CD4-positive, alpha-beta T cell (primary cell): ENCODE measurements at regions not wholly inside any gene's neighbourhood (a gene's known extent, or its start where the extent isn't known, plus 50 kb on each side); places are given as distances from the start of the nearest gene placed in this dataset.
"Not testable (repeated sequence)": the region's sequence is repeated elsewhere in the genome, so short reads cannot be mapped to it uniquely, and the experiment has no call there.

Source experiments
- ATAC-seq: fragments of 200-7000 bp; cut with Tn5 transposase; one replicate; pipeline ENCODE4 v1.10.0; 2022; ENCODE audit warnings: mild to moderate bottlenecking; ENCODE audit not compliant: poor library complexity
- CTCF ChIA-PET: fragments of 350-600 bp; sonication (Branson Sonifier 250); formaldehyde crosslinking; loops from one replicate; lab custom pipeline; 2021; ENCODE audit warnings: antibody characterized with exemption, inconsistent platforms; lab: Charles Lee
- POLR2A ChIA-PET: fragments of 350-600 bp; sonication (Branson Sonifier 250); formaldehyde crosslinking; loops from one replicate; lab custom pipeline; 2021; ENCODE audit warnings: antibody characterized with exemption, inconsistent platforms; lab: Charles Lee
- DNase-seq, 14 experiments: peaks; one replicate each; pipeline ENCODE4 v3.0.0-alpha.2; 2013 to 2020; ENCODE audit warnings: mixed read lengths in 2 of 14
- H3K27ac ChIP-seq, 2 donors: one replicate each; pipeline versions ENCODE4 v1.5.1 to v1.7.0; 2013; ENCODE audit warnings: low read length in 2 of 2, low read depth in 1 of 2, mild to moderate bottlenecking in 1 of 2
- H3K27me3 ChIP-seq, 2 experiments: 1 replicate in 1 of 2; 2 replicates in 1 of 2; pipeline versions ENCODE4 v1.6.1 to v1.7.0; 2013; ENCODE audit warnings: low read length in 2 of 2, control low read depth in 1 of 2, mild to moderate bottlenecking in 1 of 2, moderate library complexity in 1 of 2; ENCODE audit not compliant: insufficient read depth in 2 of 2, control insufficient read depth in 1 of 2
- H3K36me3 ChIP-seq: one replicate; pipeline ENCODE4 v1.6.1; 2013; ENCODE audit warnings: low read length, control low read depth; ENCODE audit not compliant: insufficient read depth
- H3K4me1 ChIP-seq: one replicate; pipeline ENCODE4 v1.6.1; 2013; ENCODE audit warnings: low read length, control low read depth; ENCODE audit not compliant: insufficient read depth
- H3K4me3 ChIP-seq: one replicate; pipeline ENCODE4 v1.5.1; 2013; ENCODE audit warnings: mild to moderate bottlenecking, low read length, moderate library complexity
- H3K9me3 ChIP-seq, 2 experiments: 1 replicate in 1 of 2; 2 replicates in 1 of 2; pipeline versions ENCODE4 v1.6.1 to v1.7.0; 2013; ENCODE audit warnings: low read length in 2 of 2, mild to moderate bottlenecking in 2 of 2, control low read depth in 1 of 2, moderate library complexity in 1 of 2; ENCODE audit not compliant: control insufficient read depth in 1 of 2, insufficient read depth in 1 of 2
- H3K27ac Mint-ChIP-seq: one replicate; pipeline ENCODE4 v1.8.0; 2020; ENCODE audit warnings: mixed read lengths
- H3K27me3 Mint-ChIP-seq: one replicate; pipeline ENCODE4 v1.8.0; 2021; ENCODE audit warnings: mixed read lengths
- H3K36me3 Mint-ChIP-seq: one replicate; pipeline ENCODE4 v1.8.0; 2021; ENCODE audit warnings: low read depth, mixed read lengths
- H3K4me1 Mint-ChIP-seq: one replicate; pipeline ENCODE4 v1.8.0; 2021; ENCODE audit warnings: low read depth, mixed read lengths
- H3K4me3 Mint-ChIP-seq: one replicate; pipeline ENCODE4 v1.8.0; 2020; ENCODE audit warnings: mild to moderate bottlenecking, mixed read lengths
- H3K9me3 Mint-ChIP-seq: one replicate; pipeline ENCODE4 v1.8.0; 2020; ENCODE audit warnings: mixed read lengths
- intact Hi-C, 2 experiments: fragments of 100-400 bp; cut with DNase I in 1 of 2; cut with micrococcal nuclease in 1 of 2; formaldehyde crosslinking; loops; one replicate each; pipeline versions ENCODE4 v1.15.1 to v1.9.0; 2023 to 2025; cut with DNase I, micrococcal nuclease
- TF ChIP-seq, protein P1 (sequence below): fragments of 200-600 bp; IDR thresholded peaks from one replicate; pipeline ENCODE4 v1.8.0; 2022; ENCODE audit warnings: antibody characterized with exemption, mild to moderate bottlenecking

DNA sequence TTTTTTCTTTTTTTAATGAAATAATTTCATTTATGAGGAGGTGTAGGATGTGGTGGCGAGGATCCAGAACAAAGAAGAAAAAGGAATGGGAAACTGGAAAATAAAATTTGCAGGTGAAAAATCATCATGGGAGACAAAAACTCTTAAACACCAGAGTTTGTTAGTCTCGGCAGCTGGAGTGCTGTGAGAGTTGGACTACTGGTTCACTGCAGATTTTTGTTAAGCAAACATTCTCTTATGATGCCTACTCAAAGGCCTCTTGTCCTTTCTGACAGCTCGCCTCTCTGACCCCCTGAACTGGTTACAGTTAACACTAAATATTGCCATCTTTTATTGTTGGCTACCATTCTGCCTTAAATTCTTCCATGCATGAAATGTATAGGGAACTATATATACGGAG, 152.4 kb upstream of the DPH6 start:
- DNase-seq (no peak), ATAC-seq (no peak)
- H3K4me3 Mint-ChIP-seq = no peak overlapping the region
- Histone ChIP-seq H3K27ac (no peak overlapping the region), H3K27me3 (no peaks in the 10 kb centered on the region), H3K4me3 (no peak overlapping the region), H3K4me1 (no peaks in the 10 kb centered on the region), H3K36me3 (no peaks in the 10 kb centered on the region), H3K9me3 (no peaks in the 10 kb centered on the region)
- intact Hi-C loops = no loop called here
- no peaks in the 10 kb centered on the region for H3K27me3 Mint-ChIP-seq
- TF ChIP-seq, protein P1, sequence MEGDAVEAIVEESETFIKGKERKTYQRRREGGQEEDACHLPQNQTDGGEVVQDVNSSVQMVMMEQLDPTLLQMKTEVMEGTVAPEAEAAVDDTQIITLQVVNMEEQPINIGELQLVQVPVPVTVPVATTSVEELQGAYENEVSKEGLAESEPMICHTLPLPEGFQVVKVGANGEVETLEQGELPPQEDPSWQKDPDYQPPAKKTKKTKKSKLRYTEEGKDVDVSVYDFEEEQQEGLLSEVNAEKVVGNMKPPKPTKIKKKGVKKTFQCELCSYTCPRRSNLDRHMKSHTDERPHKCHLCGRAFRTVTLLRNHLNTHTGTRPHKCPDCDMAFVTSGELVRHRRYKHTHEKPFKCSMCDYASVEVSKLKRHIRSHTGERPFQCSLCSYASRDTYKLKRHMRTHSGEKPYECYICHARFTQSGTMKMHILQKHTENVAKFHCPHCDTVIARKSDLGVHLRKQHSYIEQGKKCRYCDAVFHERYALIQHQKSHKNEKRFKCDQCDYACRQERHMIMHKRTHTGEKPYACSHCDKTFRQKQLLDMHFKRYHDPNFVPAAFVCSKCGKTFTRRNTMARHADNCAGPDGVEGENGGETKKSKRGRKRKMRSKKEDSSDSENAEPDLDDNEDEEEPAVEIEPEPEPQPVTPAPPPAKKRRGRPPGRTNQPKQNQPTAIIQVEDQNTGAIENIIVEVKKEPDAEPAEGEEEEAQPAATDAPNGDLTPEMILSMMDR = no peak
- H3K27ac Mint-ChIP-seq = no peak overlapping the region
- ChIA-PET POLR2A (no interaction called here), CTCF (no interaction called here)
- H3K36me3 Mint-ChIP-seq = no peaks in the 10 kb centered on the region
- no peaks in the 10 kb centered on the region for H3K9me3 Mint-ChIP-seq
- no peaks in the 10 kb centered on the region for H3K4me1 Mint-ChIP-seq

DNA sequence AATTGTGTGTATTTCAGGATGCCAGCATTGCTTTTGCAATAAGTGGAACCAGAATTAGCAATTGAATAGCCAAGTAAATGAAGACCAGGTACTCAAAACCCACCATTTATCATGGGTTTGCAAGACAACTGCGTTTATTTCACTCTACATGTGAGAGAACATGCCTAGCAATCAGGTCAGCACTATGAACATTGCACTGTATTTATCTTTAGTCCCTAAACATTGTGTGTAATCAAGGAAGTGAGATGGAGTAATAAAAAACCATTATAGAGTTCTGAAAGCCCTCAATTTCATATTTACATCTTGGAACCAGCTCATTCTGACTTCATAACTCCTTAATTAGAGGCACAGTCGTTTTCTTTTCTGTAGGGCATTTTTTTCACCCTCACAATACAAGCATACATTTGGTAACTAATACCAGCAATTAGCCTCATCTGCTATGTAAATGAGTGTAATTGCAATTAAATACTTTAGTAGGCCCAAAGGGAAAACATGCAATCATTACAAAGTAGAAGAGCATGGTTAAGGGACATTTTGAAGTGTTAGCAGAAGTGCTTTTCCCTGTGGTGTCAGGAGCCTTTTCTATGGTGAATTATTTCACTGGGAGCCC, 153.1 kb upstream of the DPH6 start:
- H3K4me1 ChIP-seq = no peaks in the 10 kb centered on the region
- CTCF ChIA-PET = no interaction called here
- DNase-seq (no peak), ATAC-seq (no peak)
- Mint-ChIP-seq H3K27ac (no peak overlapping the region), H3K4me3 (no peak overlapping the region), H3K9me3 (no peaks in the 10 kb centered on the region), H3K36me3 (no peaks in the 10 kb centered on the region), H3K27me3 (no peaks in the 10 kb centered on the region), H3K4me1 (no peaks in the 10 kb centered on the region)
- POLR2A ChIA-PET = no interaction called here
- no peaks in the 10 kb centered on the region for H3K9me3 ChIP-seq
- H3K4me3 ChIP-seq = no peak overlapping the region
- H3K27me3 ChIP-seq = no peaks in the 10 kb centered on the region
- no peaks in the 10 kb centered on the region for H3K36me3 ChIP-seq
- intact Hi-C loops = no loop called here
- no peak overlapping the region for H3K27ac ChIP-seq
- TF ChIP-seq, protein P1 = no peak

DNA sequence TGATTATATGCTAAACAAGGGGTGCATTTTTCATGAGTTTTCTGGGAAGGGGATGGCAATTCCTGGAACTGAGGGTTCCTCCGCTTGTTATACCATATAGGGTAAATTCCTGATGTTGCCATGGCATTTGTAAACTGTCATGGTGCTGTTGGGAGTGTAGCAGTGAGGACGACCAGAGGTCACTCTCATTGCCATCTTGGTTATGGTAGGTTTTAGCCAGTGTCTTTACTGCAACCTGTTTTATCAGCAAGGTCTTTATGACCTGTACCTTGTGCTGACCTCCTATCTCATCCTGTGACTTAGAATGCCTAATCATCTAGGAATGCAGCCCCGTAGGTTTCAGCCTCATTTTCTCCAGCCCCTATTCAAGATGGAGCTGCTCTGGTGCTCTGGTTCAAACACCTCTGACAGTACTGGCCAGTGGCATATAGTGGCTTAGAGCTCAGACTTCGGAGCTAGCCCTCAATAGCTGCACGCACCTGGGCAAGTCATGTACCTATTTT, 154.2 kb upstream of the DPH6 start:
- ATAC-seq, H3K4me1 Mint-ChIP-seq, H3K27me3 ChIP-seq, CTCF ChIA-PET, POLR2A ChIA-PET, H3K27ac Mint-ChIP-seq, H3K4me3 Mint-ChIP-seq, H3K4me1 ChIP-seq, H3K36me3 Mint-ChIP-seq, H3K4me3 ChIP-seq, H3K36me3 ChIP-seq, DNase-seq, H3K9me3 Mint-ChIP-seq, H3K27me3 Mint-ChIP-seq, H3K9me3 ChIP-seq, intact Hi-C loops, H3K27ac ChIP-seq: not testable (repeated sequence)
